ENCODE measurements at regions not wholly inside any gene's neighbourhood (a gene's known extent, or its start where the extent isn't known, plus 50 kb on each side); places are given as distances from the start of the nearest gene placed in this dataset.

DNA sequence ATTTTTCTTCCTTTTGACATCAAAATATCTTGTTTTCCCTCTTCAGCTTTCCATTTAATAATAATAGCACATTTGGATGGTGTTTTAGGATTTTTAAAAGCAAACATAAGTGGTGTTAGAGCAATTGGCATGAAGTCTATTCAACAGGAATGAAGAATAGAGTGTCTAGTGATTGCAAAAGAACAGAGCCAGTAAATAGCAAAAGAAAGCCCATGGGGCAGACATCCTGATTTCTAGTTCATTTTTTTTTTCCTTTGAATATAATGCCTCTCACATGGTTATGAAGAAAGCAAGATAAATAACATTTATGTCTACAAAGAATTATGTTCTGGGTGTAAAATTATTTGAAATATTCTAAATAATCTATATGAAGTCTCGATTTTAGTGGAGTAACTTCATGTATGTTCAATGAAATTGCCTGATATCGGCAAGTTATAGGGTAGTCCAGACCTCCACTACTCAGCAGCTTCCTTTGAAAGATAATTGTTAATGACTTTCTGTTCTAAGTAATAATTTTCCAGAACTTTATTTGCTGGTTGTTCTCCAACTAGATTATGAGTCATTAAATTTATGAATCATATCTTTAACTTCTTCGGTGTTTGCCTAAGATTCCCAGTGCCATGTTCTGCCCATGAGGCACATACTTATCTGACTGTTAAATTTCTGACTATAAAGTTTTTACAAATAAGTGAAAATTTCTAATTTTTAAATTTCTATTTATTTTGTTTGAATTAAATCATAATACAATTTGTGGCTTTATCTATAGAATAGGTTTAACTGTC is 587.9 kb downstream of the TLL1 start:
- TF ChIP-seq EZH2 (IDR thresholded peaks at IDR 0.05; ENCODE audit: insufficient read depth, poor library complexity, severe bottlenecking) (no peak), EZH2phosphoT487 (IDR thresholded peaks at IDR 0.05; ENCODE audit: insufficient read depth, low read depth) (no peak)

Measured in GM23248 (cell line).